Vagina (tissue), 2 donors: ENCODE measurements at regions not wholly inside any gene's neighbourhood (a gene's known extent, or its start where the extent isn't known, plus 50 kb on each side); places are given as distances from the start of the nearest gene placed in this dataset.

Source experiments
- CTCF ChIP-seq, 3 experiments: fragments of 450-650 bp in 2 of 3; fragments of 200-600 bp in 1 of 3; sonication (generic) in 1 of 3; IDR thresholded peaks; one replicate each; pipeline ENCODE4 v1.5.1; 2017 to 2019; ENCODE audit warnings: antibody characterized with exemption in 3 of 3, mild to moderate bottlenecking in 2 of 3, moderate library complexity in 2 of 3
- POLR2AphosphoS5 ChIP-seq, 2 donors: sonication (generic); formaldehyde crosslinking; IDR thresholded peaks; one replicate each; pipeline ENCODE4 v1.9.0; 2017; ENCODE audit warnings: antibody characterized with exemption in 2 of 2, mild to moderate bottlenecking in 2 of 2, low read depth in 1 of 2; ENCODE audit not compliant: insufficient read depth in 1 of 2

GRCh38 chr14:48842785-48843184 lies 743.4 kb downstream of the RPS29 start:
- TF ChIP-seq POLR2AphosphoS5 (IDR thresholded peaks at IDR 0.05; ENCODE audit: insufficient read depth in 1 of 2, low read depth in 1 of 2), result no peak
- no peak for TF ChIP-seq CTCF (IDR thresholded peaks at IDR 0.05)
